PC-9 (cell line): ENCODE measurements at regions not wholly inside any gene's neighbourhood (a gene's known extent, or its start where the extent isn't known, plus 50 kb on each side); places are given as distances from the start of the nearest gene placed in this dataset.

Experiments
- BruUV-seq: library from RNA; stranded (reverse); fragments of 400-500 nt; replicated peaks from 2 replicates; lab custom pipeline; 2021; lab: Mats Ljungman, UMichigan
- CTCF ChIA-PET: fragments of 300-600 bp; sonication (Branson Sonifier 250); formaldehyde crosslinking; loops from one replicate; lab custom pipeline; 2022; ENCODE audit warnings: antibody characterized with exemption; lab: Charles Lee
- POLR2A ChIA-PET: fragments of 300-600 bp; sonication (Branson Sonifier 250); formaldehyde crosslinking; loops from one replicate; lab custom pipeline; 2022; ENCODE audit warnings: antibody characterized with exemption; ENCODE audit not compliant: unreplicated experiment; lab: Charles Lee
- DNase-seq, 2 experiments: peaks; one replicate each; pipeline versions ENCODE4 v3.0.0 to v3.0.0-alpha.2; 2015 to 2022; ENCODE audit warnings: mixed read lengths in 1 of 2
- H2AFZ ChIP-seq: fragments of 200-600 bp; sonication (generic); 2 replicates; pipeline ENCODE4 v1.8.1; 2017; ENCODE audit warnings: antibody characterized with exemption
- H3F3A ChIP-seq: fragments of 200-600 bp; sonication (generic); 2 replicates; pipeline ENCODE4 v1.8.1; 2017; ENCODE audit warnings: antibody characterized with exemption, mild to moderate bottlenecking, low read depth; ENCODE audit not compliant: insufficient read depth
- H3K27ac ChIP-seq: fragments of 200-600 bp; sonication (generic); 2 replicates; pipeline ENCODE4 v1.6.1; 2016; ENCODE audit warnings: mixed run types
- H3K27me3 ChIP-seq: fragments of 200-600 bp; sonication (generic); 2 replicates; pipeline ENCODE4 v1.6.1; 2016; ENCODE audit warnings: low read depth, mixed run types; ENCODE audit not compliant: insufficient read depth
- H3K36me3 ChIP-seq: fragments of 200-600 bp; sonication (generic); 2 replicates; pipeline ENCODE4 v1.6.1; 2016; ENCODE audit warnings: low read depth, mixed run types
- H3K4me1 ChIP-seq: fragments of 200-600 bp; sonication (generic); replicated peaks from 2 replicates; pipeline ENCODE4 v1.6.1; 2016; ENCODE audit warnings: mixed run types; ENCODE audit not compliant: insufficient read depth
- H3K4me2 ChIP-seq: fragments of 200-600 bp; sonication (generic); 2 replicates; pipeline ENCODE4 v1.6.1; 2017; ENCODE audit warnings: mixed run types
- H3K4me3 ChIP-seq: fragments of 200-600 bp; sonication (generic); 2 replicates; pipeline ENCODE4 v1.6.1; 2016; ENCODE audit warnings: mixed run types
- H3K79me2 ChIP-seq: fragments of 200-600 bp; sonication (generic); 2 replicates; pipeline ENCODE4 v1.6.1; 2017; ENCODE audit warnings: low read depth, mixed run types
- H3K9me2 ChIP-seq: fragments of 200-600 bp; sonication (generic); 2 replicates; pipeline ENCODE4 v1.8.1; 2017; ENCODE audit warnings: mild to moderate bottlenecking; ENCODE audit not compliant: insufficient read depth
- H3K9me3 ChIP-seq: fragments of 200-600 bp; sonication (generic); 2 replicates; pipeline ENCODE4 v1.8.1; 2016; ENCODE audit warnings: low read depth; ENCODE audit not compliant: insufficient read depth
- H4K20me1 ChIP-seq: fragments of 200-600 bp; sonication (generic); 2 replicates; pipeline ENCODE4 v1.8.1; 2017; ENCODE audit not compliant: insufficient read depth
- CTCF ChIP-seq: fragments of 200-600 bp; sonication (generic); conservative IDR thresholded peaks from 2 replicates; pipeline ENCODE4 v1.6.1; 2017; ENCODE audit warnings: mixed run types, antibody characterized with exemption, mild to moderate bottlenecking, moderate library complexity
- EZH2 ChIP-seq: fragments of 200-600 bp; sonication (generic); IDR thresholded peaks from 2 replicates; pipeline ENCODE4 v1.8.0; 2017; ENCODE audit warnings: antibody characterized with exemption, low read depth
- intact Hi-C: fragments of 100-400 bp; cut with micrococcal nuclease; formaldehyde crosslinking; loops from one replicate; pipeline ENCODE4 v1.10.0; 2022; ENCODE audit not compliant: unreplicated experiment

DNA sequence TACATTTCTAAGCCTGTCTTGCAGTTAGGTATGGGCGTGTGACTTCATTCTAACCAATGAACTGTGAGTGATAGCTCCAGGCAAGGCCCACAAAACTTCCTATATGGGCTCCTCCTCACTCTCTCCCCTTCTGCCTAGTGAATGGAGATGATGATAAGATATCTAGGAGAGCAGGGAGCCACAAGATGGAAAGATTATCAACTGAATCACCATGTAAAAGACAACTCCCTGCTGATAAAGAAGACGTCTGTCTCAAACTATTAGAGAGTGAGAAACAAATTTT, 237.1 kb downstream of the GPD2 start:
- H2AFZ ChIP-seq = no peak overlapping the region
- no peaks in the 10 kb centered on the region for H3K36me3 ChIP-seq
- H3K4me1 ChIP-seq = no peaks in the 10 kb centered on the region
- H3K9me3 ChIP-seq = no peaks in the 10 kb centered on the region
- no peak overlapping the region for H3K4me2 ChIP-seq
- CTCF ChIA-PET = interaction anchor here (0.7 kb wide), 1 partner anchor 668 kb away, joined by 3 read pairs; no protein-coding TSS in a partner anchor
- H3K27me3 ChIP-seq = no peaks in the 10 kb centered on the region
- no peaks in the 10 kb centered on the region for H4K20me1 ChIP-seq
- intact Hi-C loops = no loop called here
- H3K79me2 ChIP-seq = no peaks in the 10 kb centered on the region
- H3F3A ChIP-seq = no peaks in the 10 kb centered on the region
- no TSS peak for BruUV-seq
- no peak for DNase-seq
- POLR2A ChIA-PET = no interaction called here
- H3K4me3 ChIP-seq = no peak overlapping the region
- no peak overlapping the region for H3K27ac ChIP-seq
- no peaks in the 10 kb centered on the region for H3K9me2 ChIP-seq
- TF ChIP-seq CTCF (no peak), EZH2 (no peak)

DNA sequence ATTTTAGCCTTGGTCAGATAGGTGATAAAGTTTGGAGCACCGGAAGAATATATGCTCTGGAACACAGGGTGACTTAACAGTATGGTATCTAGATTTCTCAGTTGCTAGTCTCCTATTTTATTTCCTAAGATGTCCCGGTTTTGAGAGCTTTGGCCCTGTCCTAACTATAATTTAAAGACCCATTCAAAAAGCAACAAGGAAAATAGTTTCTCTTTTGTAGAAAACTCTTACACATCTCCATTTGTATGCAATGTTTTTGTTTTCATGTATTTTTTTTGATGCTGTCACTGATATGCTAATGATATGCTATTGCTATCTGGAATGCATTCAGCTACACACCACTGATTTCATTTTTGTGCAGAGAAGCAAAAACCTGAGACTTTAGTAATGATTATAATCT, 237.8 kb downstream of the GPD2 start:
- DNase-seq = no peak
- Histone ChIP-seq H3K9me2 (no peaks in the 10 kb centered on the region), H3F3A (no peaks in the 10 kb centered on the region), H3K27ac (no peak overlapping the region), H3K4me2 (no peak overlapping the region), H3K36me3 (no peaks in the 10 kb centered on the region), H3K4me3 (no peak overlapping the region), H3K9me3 (no peaks in the 10 kb centered on the region), H3K4me1 (no peaks in the 10 kb centered on the region), H4K20me1 (no peaks in the 10 kb centered on the region), H3K79me2 (no peaks in the 10 kb centered on the region), H2AFZ (no peak overlapping the region), H3K27me3 (no peaks in the 10 kb centered on the region)
- TF ChIP-seq EZH2 = no peak
- no peak for TF ChIP-seq CTCF
- intact Hi-C loops = no loop called here
- ChIA-PET CTCF (no interaction called here), POLR2A (no interaction called here)
- BruUV-seq = no TSS peak

- no peak overlapping the region for H3K27ac ChIP-seq
- H3K4me1 ChIP-seq = no peaks in the 10 kb centered on the region
- no peaks in the 10 kb centered on the region for H4K20me1 ChIP-seq
- H3K9me2 ChIP-seq = no peaks in the 10 kb centered on the region
- no peak overlapping the region for H3K4me3 ChIP-seq
- ChIA-PET POLR2A (no interaction called here), CTCF (no interaction called here)
- H3K79me2 ChIP-seq = no peaks in the 10 kb centered on the region
- no peak for DNase-seq
- BruUV-seq = no TSS peak
- H3F3A ChIP-seq = no peaks in the 10 kb centered on the region
- H2AFZ ChIP-seq = no peak overlapping the region
- no peaks in the 10 kb centered on the region for H3K9me3 ChIP-seq
- no peaks in the 10 kb centered on the region for H3K27me3 ChIP-seq
- no peak overlapping the region for H3K4me2 ChIP-seq
- no peak for TF ChIP-seq CTCF
- no peak for TF ChIP-seq EZH2
- H3K36me3 ChIP-seq = no peaks in the 10 kb centered on the region
- intact Hi-C loops = no loop called here
Measured at GRCh38 chr2:156675896-156676295, 239.7 kb downstream of the GPD2 start.
